Cardiac muscle cell (in vitro differentiated cells and primary cell): ENCODE measurements at regions not wholly inside any gene's neighbourhood (a gene's known extent, or its start where the extent isn't known, plus 50 kb on each side); places are given as distances from the start of the nearest gene placed in this dataset.

ENCODE experiments used
- DNase-seq, 2 donors: peaks; one replicate each; pipeline versions ENCODE4 v3.0.0 to v3.0.0-alpha.2; 2010 to 2017; ENCODE audit warnings: low read depth in 1 of 2, low spot score in 1 of 2
- H3K27ac ChIP-seq: fragments of 200-600 bp; sonication (generic); 2 replicates; pipeline ENCODE4 v1.5.1; 2016
- H3K27me3 ChIP-seq: fragments of 200-600 bp; sonication (generic); 2 replicates; pipeline ENCODE4 v1.6.0; 2016; ENCODE audit warnings: control low read depth
- H3K36me3 ChIP-seq: fragments of 200-600 bp; sonication (generic); 2 replicates; pipeline ENCODE4 v1.5.1; 2016; ENCODE audit warnings: control low read depth
- H3K4me1 ChIP-seq: fragments of 200-600 bp; sonication (generic); 2 replicates; pipeline ENCODE4 v1.8.1; 2017; ENCODE audit warnings: low read depth, mild to moderate bottlenecking, mixed run types
- H3K4me3 ChIP-seq: fragments of 200-600 bp; sonication (generic); 2 replicates; pipeline ENCODE4 v1.5.1; 2016; ENCODE audit warnings: mild to moderate bottlenecking
- H3K9me3 ChIP-seq: fragments of 200-600 bp; sonication (generic); 2 replicates; pipeline ENCODE4 v1.5.1; 2017; ENCODE audit warnings: low read depth, mild to moderate bottlenecking, control low read depth
- CTCF ChIP-seq: IDR thresholded peaks from 2 replicates; pipeline ENCODE4 v1.5.1; 2012; ENCODE audit warnings: low read depth, mild to moderate bottlenecking, low read length

- H3K36me3 ChIP-seq = no peaks in the 10 kb centered on the region
- TF ChIP-seq CTCF = no peak
- no peak overlapping the region for H3K27ac ChIP-seq
- H3K4me1 ChIP-seq = no peaks in the 10 kb centered on the region
- H3K4me3 ChIP-seq = no peak overlapping the region
- peak in 1 of 2 donors; percentile 0 for DNase-seq
- H3K27me3 ChIP-seq = peaks cover 8% of the 10 kb centered on the region
- no peaks in the 10 kb centered on the region for H3K9me3 ChIP-seq
These were observed 197.0 kb downstream of the DRD1 start for GRCh38 chr5:175246889-175247520.

GRCh38 chr5:175246242-175246888 is 197.6 kb downstream of the DRD1 start:
- Histone ChIP-seq H3K4me1 (no peaks in the 10 kb centered on the region), H3K27ac (no peak overlapping the region), H3K4me3 (no peak overlapping the region), H3K27me3 (peaks cover 8% of the 10 kb centered on the region), H3K36me3 (no peaks in the 10 kb centered on the region), H3K9me3 (no peaks in the 10 kb centered on the region)
- DNase-seq = peak in 1 of 2 donors; percentile 10
- TF ChIP-seq CTCF = no peak

- TF ChIP-seq CTCF = no peak
- Histone ChIP-seq H3K9me3 (no peaks in the 10 kb centered on the region), H3K36me3 (no peaks in the 10 kb centered on the region), H3K4me3 (no peak overlapping the region), H3K27me3 (peaks cover 8% of the 10 kb centered on the region), H3K4me1 (no peaks in the 10 kb centered on the region), H3K27ac (no peak overlapping the region)
- DNase-seq = no peak
These were observed 200.5 kb downstream of the DRD1 start for GRCh38 chr5:175243441-175243840.

GRCh38 chr5:175242207-175242606 is 201.8 kb downstream of the DRD1 start:
- H3K4me3 ChIP-seq = no peak overlapping the region
- no peaks in the 10 kb centered on the region for H3K9me3 ChIP-seq
- no peak for TF ChIP-seq CTCF
- no peak overlapping the region for H3K27ac ChIP-seq
- no peak for DNase-seq
- no peaks in the 10 kb centered on the region for H3K4me1 ChIP-seq
- H3K27me3 ChIP-seq = peaks cover 11% of the 10 kb centered on the region
- H3K36me3 ChIP-seq = no peaks in the 10 kb centered on the region

GRCh38 chr5:175238326-175238725 is 205.7 kb downstream of the DRD1 start:
- H3K9me3 ChIP-seq = no peaks in the 10 kb centered on the region
- H3K4me3 ChIP-seq = no peak overlapping the region
- DNase-seq = no peak
- peaks cover 23% of the 10 kb centered on the region for H3K27me3 ChIP-seq
- no peaks in the 10 kb centered on the region for H3K36me3 ChIP-seq
- TF ChIP-seq CTCF = no peak
- H3K27ac ChIP-seq = no peak overlapping the region
- no peaks in the 10 kb centered on the region for H3K4me1 ChIP-seq
